HG03135 (cell line): ENCODE measurements at regions not wholly inside any gene's neighbourhood (a gene's known extent, or its start where the extent isn't known, plus 50 kb on each side); places are given as distances from the start of the nearest gene placed in this dataset.

Experiments
- ATAC-seq: cut with Tn5 transposase; IDR thresholded peaks from one replicate; pipeline ENCODE4 v1.9.1; 2021; ENCODE audit warnings: mild to moderate bottlenecking, moderate library complexity; ENCODE audit not compliant: unreplicated experiment

DNA sequence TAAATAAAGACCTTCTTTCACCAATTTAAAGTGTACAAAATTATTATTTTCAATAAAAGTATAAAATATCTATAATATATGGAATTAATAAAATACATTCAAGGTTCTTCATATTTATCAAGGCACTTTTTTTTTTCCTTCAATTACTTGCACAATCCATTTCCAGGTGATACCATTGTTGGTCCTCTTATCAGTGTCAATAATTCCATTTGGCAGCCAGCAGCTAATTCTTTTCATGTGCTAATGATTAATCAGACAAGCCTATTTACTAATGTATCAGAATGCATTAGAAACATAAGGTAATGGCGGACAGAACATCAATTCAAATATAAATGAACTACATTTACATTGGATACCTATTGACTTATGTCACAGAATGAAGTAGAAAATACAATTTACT lies 622.2 kb downstream of the TOX3 start:
- ATAC-seq: no peak

DNA sequence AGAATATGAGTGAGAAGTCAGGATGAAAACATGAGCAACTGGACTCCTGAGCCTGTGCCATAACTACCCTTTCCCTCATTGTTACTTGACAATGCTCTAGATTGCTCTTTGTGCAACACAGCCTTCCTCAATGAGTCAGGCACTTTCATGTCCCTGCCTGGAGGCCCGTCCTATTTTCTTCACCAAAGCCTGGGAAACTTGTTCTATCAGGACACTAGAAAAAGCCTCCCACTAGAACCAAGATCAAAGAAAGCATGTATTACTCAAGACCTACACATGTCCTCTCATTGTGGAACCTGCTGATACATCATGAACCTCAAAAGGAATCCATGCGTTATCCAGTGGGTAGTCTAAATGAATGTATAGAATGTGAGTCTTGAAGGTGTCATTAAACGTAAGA lies 624.5 kb downstream of the TOX3 start:
- no peak for ATAC-seq

- ATAC-seq: no peak
These were observed 627.2 kb downstream of the TOX3 start for GRCh38 chr16:51919736-51920135.

DNA sequence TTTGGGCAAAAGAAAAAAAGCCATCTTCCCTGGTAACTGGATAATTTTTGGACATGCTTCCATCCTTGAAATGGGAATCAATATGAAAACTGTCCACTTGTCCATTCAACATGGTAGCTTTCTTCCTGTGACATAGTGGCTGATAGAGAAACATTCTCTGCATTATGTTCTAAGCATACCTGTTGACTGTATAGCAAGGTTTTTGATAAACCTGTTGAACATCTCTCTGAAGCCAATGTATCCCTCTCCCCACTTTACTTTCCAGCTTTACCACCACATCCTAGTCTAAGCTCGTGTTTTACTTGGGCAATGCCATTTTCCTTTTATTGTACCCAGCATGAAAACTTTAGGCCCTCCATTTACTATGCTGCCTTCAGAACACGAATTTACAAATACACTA lies 630.1 kb downstream of the TOX3 start:
- ATAC-seq: no peak

GRCh38 chr16:51916231-51916630 lies 630.7 kb downstream of the TOX3 start:
- no peak for ATAC-seq

GRCh38 chr16:51907680-51908079 lies 639.3 kb downstream of the TOX3 start:
- ATAC-seq: no peak

DNA sequence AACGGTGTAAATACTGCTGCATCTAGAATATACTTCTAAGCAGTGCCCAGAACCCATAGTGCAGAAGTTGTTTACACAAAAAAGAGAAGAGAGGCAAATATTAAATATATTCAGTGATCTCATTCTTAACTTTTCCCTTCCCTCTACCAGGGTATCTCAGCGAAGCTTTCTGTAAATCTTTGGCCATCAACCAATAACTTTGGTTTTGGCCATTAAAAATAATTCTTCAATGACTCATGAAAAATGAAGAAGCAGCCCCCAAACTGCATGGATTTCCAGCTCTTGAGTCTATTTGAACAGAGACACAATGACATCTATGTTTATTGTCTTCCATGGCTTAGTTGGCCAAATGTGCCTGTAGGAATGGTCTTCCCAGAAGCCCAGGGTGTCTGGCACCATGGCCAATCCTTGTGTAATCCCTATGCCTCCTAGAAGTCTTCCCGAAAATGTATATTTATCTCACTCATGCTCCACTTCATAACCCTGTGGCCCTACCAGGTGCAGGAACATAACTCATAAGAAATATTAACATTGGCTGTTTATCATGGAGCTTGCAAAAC lies 646.6 kb downstream of the TOX3 start:
- no peak for ATAC-seq

- ATAC-seq: no peak
These were observed 648.1 kb downstream of the TOX3 start for GRCh38 chr16:51898872-51899271.

DNA sequence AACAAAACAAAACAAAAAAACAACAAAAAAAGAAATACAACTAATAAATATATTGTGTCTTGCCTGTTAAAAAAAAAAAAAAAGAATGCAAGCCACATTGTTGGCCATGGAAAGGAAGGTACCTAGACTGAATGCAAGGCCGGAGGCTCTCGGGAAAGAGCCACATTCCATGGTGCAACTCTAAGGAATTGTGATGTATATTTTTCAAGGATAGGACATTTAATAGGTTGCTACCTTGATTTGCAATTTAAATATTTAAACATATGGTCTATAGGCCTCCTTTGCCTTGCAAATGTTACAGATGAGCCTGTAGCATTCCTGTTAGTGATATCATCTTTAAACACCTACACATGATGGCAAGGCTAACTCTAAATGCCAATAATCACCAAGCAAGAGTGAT lies 650.9 kb downstream of the TOX3 start:
- ATAC-seq: no peak

- no peak for ATAC-seq
These were observed 654.5 kb downstream of the TOX3 start for GRCh38 chr16:51892293-51893007.

DNA sequence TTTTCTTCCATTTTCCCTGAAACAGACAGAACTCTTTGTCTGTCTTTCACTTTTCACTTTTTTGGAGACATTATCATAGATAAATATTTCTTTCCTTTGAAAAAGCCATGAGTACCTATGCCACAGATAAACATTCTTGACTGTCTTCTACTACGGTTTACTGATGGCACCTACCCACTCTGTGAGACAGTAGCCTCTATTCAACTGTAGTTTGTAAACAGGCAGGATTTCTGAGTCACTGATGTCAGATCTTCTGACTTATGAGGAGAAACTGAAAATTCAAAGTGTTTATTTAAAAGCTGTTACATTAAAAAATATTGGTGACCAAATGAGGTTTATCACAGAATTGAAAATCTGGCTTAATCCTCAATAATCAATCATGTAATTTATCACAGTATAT lies 658.4 kb downstream of the TOX3 start:
- no peak for ATAC-seq

DNA sequence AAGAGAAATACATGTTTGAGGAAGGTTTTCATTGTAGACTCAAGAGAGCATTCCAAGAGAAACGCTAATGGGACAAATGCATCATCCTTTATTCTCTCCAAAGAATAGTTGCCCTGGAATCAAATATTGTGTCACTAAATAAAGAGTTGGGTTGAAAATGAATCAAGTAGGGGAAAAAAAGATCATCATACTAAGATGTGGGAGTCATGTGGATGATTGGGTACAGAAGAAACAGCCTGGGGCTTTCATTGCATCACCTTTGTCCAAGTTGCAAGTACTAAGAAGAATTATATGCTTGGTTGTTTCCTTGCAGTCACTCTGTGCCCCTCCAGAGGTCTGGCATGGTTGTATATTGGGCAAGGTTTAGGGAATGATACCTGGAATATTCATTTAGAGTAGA lies 658.9 kb downstream of the TOX3 start:
- no peak for ATAC-seq

- no peak for ATAC-seq
These were observed 660.5 kb downstream of the TOX3 start for GRCh38 chr16:51886456-51886855.

GRCh38 chr16:51884773-51885172 lies 662.2 kb downstream of the TOX3 start:
- ATAC-seq: no peak

GRCh38 chr16:51881731-51882130 lies 665.2 kb downstream of the TOX3 start:
- no peak for ATAC-seq

DNA sequence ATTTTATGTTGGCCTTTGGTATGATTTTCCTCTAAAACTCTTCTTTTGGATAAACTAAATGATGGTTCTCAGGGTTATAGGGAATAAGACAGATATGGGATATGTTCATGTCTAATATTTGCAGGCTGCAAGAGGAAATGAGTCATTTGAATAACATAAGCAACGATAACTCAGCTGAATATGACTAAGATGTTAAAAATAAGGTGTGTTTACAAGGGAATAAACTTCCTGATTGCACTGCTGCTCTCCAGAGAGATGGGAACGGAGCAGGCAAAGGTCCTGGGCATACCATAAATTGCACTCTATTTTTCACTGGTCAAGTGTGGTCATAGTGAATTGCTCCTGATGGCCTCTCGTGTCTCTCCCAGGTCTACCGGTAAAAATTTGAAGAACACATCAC lies 666.2 kb downstream of the TOX3 start:
- ATAC-seq: no peak

DNA sequence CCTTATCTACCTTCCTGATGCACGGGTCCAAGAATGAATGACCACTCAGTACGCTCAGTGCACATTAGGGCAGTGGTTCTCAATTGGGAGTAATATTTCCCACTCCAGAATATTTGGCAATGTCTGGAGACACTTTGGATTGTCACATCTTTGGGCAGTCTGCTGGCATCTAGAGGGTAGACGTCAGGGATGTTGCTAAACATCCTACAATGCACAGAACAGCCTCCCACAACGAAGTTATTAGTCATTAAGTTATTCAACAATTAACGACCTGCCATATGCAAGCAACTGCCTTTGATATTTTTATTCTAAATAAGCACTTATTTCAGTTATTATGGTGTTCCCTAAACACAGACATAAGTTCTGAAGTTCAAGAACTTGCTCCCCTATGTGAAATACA lies 669.3 kb downstream of the TOX3 start:
- ATAC-seq: no peak

DNA sequence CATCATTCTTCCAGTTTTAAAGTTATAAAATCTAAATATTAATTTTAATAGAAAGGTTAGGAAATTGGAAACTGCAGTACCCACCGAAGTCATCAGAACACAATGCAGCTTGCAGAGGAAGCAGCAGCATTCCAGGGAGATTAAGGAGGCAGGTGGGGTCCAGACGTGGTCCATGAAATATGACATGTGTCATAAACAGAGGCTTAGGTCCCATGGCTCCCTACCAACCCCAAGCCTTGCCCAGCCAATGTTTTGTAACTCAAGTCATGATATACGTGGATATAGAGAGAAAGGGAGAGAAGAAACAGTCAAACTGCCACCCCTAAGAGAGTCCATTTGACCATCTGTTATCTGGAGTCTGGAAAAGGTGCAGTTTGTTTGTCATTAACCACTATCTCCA lies 670.0 kb downstream of the TOX3 start:
- ATAC-seq: no peak

- ATAC-seq: no peak
These were observed 670.4 kb downstream of the TOX3 start for GRCh38 chr16:51876601-51876875.

- no peak for ATAC-seq
These were observed 670.9 kb downstream of the TOX3 start for GRCh38 chr16:51875834-51876600.

DNA sequence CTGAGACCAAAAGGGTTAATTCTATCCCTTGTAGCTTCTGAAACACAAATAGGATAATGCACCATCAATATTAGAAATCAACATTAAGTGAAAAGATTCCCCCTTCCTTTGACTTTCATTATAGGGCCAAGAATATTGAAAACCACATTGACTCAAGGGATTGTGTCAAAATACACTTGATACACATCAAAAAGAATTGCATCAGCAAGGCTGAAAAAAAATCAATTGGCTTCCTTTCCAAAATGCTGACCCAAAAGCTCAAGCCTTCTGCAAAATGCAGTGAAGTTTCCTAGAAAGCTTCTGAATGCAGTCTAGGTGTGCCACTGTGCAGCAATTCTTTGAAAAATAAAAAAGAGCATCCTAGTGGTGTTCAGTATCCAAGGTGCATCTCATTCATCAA lies 674.4 kb downstream of the TOX3 start:
- no peak for ATAC-seq

- no peak for ATAC-seq
These were observed 676.6 kb downstream of the TOX3 start for GRCh38 chr16:51870296-51870854.
